Mammary epithelial cell (primary cell): ENCODE measurements at regions not wholly inside any gene's neighbourhood (a gene's known extent, or its start where the extent isn't known, plus 50 kb on each side); places are given as distances from the start of the nearest gene placed in this dataset.

ENCODE experiments used
- CTCF ChIP-seq, 2 donors: IDR thresholded peaks in 1 of 2; conservative IDR thresholded peaks in 1 of 2; 2 replicates each; pipeline ENCODE4 v1.5.1; 2011 to 2012; ENCODE audit warnings: inconsistent platforms in 2 of 2, low read length in 2 of 2, mild to moderate bottlenecking in 2 of 2, control low read depth in 1 of 2, low read depth in 1 of 2; ENCODE audit not compliant: insufficient read depth in 1 of 2; ENCODE audit errors: extremely low read depth in 1 of 2
- EZH2 ChIP-seq: IDR thresholded peaks from 2 replicates; pipeline ENCODE4 v1.6.1; 2012; ENCODE audit warnings: low read length, inconsistent platforms, borderline replicate concordance

GRCh38 chr4:189088780-189089179 is 851.9 kb upstream of the FRG1 start:
- TF ChIP-seq CTCF (conservative IDR thresholded peaks at IDR 0.05 in 1 of 2, IDR thresholded peaks at IDR 0.05 in 1 of 2; ENCODE audit: extremely low read depth in 1 of 2, insufficient read depth in 1 of 2, low read depth in 1 of 2, low read length in 2 of 2), result no peak
- TF ChIP-seq EZH2, result no peak
